ENCODE measurements at regions not wholly inside any gene's neighbourhood (a gene's known extent, or its start where the extent isn't known, plus 50 kb on each side); places are given as distances from the start of the nearest gene placed in this dataset.

- no peaks in the 10 kb centered on the region for H3K9me3 Mint-ChIP-seq (ENCODE audit: low read depth)
- no peak overlapping the region for H3K27ac Mint-ChIP-seq
- H3K36me3 Mint-ChIP-seq: no peaks in the 10 kb centered on the region
- H3K4me1 Mint-ChIP-seq (ENCODE audit: low read depth): no peaks in the 10 kb centered on the region
- H3K27me3 Mint-ChIP-seq: peaks cover 2% of the 10 kb centered on the region
- H3K4me3 Mint-ChIP-seq: no peak overlapping the region
Measured at GRCh38 chr2:13193075-13193474, 476.3 kb downstream of the TRIB2 start.

GRCh38 chr2:13193900-13194299 lies 477.2 kb downstream of the TRIB2 start:
- Mint-ChIP-seq H3K27me3 (peaks cover 2% of the 10 kb centered on the region), H3K9me3 (ENCODE audit: low read depth) (no peaks in the 10 kb centered on the region), H3K4me1 (ENCODE audit: low read depth) (no peaks in the 10 kb centered on the region), H3K4me3 (no peak overlapping the region), H3K27ac (no peak overlapping the region), H3K36me3 (no peaks in the 10 kb centered on the region)

- H3K4me1 Mint-ChIP-seq (ENCODE audit: low read depth): no peaks in the 10 kb centered on the region
- no peaks in the 10 kb centered on the region for H3K36me3 Mint-ChIP-seq
Measured at GRCh38 chr2:13195270-13195669, 478.5 kb downstream of the TRIB2 start.

GRCh38 chr2:13197248-13197647 lies 480.5 kb downstream of the TRIB2 start:
- H3K36me3 Mint-ChIP-seq: no peaks in the 10 kb centered on the region

More at GRCh38 chr2:13195270-13195669, 478.5 kb downstream of the TRIB2 start:
- H3K9me3 Mint-ChIP-seq (ENCODE audit: low read depth): no peaks in the 10 kb centered on the region
- peaks cover 2% of the 10 kb centered on the region for H3K27me3 Mint-ChIP-seq
- H3K27ac Mint-ChIP-seq: no peak overlapping the region
- H3K4me3 Mint-ChIP-seq: no peak overlapping the region

GRCh38 chr2:13201924-13202323 lies 485.2 kb downstream of the TRIB2 start:
- peaks cover 1% of the 10 kb centered on the region for H3K27me3 Mint-ChIP-seq
- no peaks in the 10 kb centered on the region for H3K4me1 Mint-ChIP-seq (ENCODE audit: low read depth)
- H3K4me3 Mint-ChIP-seq: no peak overlapping the region
- H3K9me3 Mint-ChIP-seq (ENCODE audit: low read depth): no peaks in the 10 kb centered on the region
- peaks cover 2% of the 10 kb centered on the region for H3K36me3 Mint-ChIP-seq
- H3K27ac Mint-ChIP-seq: no peak overlapping the region

More at GRCh38 chr2:13197248-13197647, 480.5 kb downstream of the TRIB2 start:
- Mint-ChIP-seq H3K9me3 (ENCODE audit: low read depth) (no peaks in the 10 kb centered on the region), H3K27me3 (peaks cover 1% of the 10 kb centered on the region), H3K27ac (no peak overlapping the region), H3K4me3 (no peak overlapping the region), H3K4me1 (ENCODE audit: low read depth) (no peaks in the 10 kb centered on the region)

GRCh38 chr2:13212115-13212514 lies 495.4 kb downstream of the TRIB2 start:
- Mint-ChIP-seq H3K36me3 (no peaks in the 10 kb centered on the region), H3K27me3 (peaks cover 4% of the 10 kb centered on the region), H3K4me3 (no peak overlapping the region), H3K9me3 (ENCODE audit: low read depth) (peaks cover 2% of the 10 kb centered on the region), H3K27ac (no peak overlapping the region), H3K4me1 (ENCODE audit: low read depth) (no peaks in the 10 kb centered on the region)

- no peak overlapping the region for H3K4me3 Mint-ChIP-seq
- no peak overlapping the region for H3K27ac Mint-ChIP-seq
- no peaks in the 10 kb centered on the region for H3K27me3 Mint-ChIP-seq
- H3K4me1 Mint-ChIP-seq (ENCODE audit: low read depth): no peaks in the 10 kb centered on the region
- H3K9me3 Mint-ChIP-seq (ENCODE audit: low read depth): no peaks in the 10 kb centered on the region
- H3K36me3 Mint-ChIP-seq: no peaks in the 10 kb centered on the region
Measured at GRCh38 chr2:13218205-13218604, 501.5 kb downstream of the TRIB2 start.

GRCh38 chr2:13227578-13227977 lies 510.8 kb downstream of the TRIB2 start:
- Mint-ChIP-seq H3K9me3 (ENCODE audit: low read depth) (no peaks in the 10 kb centered on the region), H3K4me3 (no peak overlapping the region)

GRCh38 chr2:13230221-13230620 lies 513.5 kb downstream of the TRIB2 start:
- Mint-ChIP-seq H3K27ac (no peak overlapping the region), H3K9me3 (ENCODE audit: low read depth) (no peaks in the 10 kb centered on the region), H3K36me3 (no peaks in the 10 kb centered on the region)

More at GRCh38 chr2:13227578-13227977, 510.8 kb downstream of the TRIB2 start:
- Mint-ChIP-seq H3K36me3 (no peaks in the 10 kb centered on the region), H3K4me1 (ENCODE audit: low read depth) (no peaks in the 10 kb centered on the region), H3K27me3 (peaks cover 3% of the 10 kb centered on the region), H3K27ac (no peak overlapping the region)

GRCh38 chr2:13240061-13240460 lies 523.3 kb downstream of the TRIB2 start:
- Mint-ChIP-seq H3K4me1 (ENCODE audit: low read depth) (no peaks in the 10 kb centered on the region), H3K27ac (no peak overlapping the region), H3K4me3 (no peak overlapping the region), H3K27me3 (peaks cover 1% of the 10 kb centered on the region), H3K9me3 (ENCODE audit: low read depth) (no peaks in the 10 kb centered on the region), H3K36me3 (no peaks in the 10 kb centered on the region)

More at GRCh38 chr2:13230221-13230620, 513.5 kb downstream of the TRIB2 start:
- Mint-ChIP-seq H3K4me3 (no peak overlapping the region), H3K27me3 (peaks cover 3% of the 10 kb centered on the region), H3K4me1 (ENCODE audit: low read depth) (no peaks in the 10 kb centered on the region)

GRCh38 chr2:13240789-13241487 lies 524.2 kb downstream of the TRIB2 start:
- Mint-ChIP-seq H3K4me3 (no peak overlapping the region), H3K27me3 (peaks cover 1% of the 10 kb centered on the region), H3K4me1 (ENCODE audit: low read depth) (no peaks in the 10 kb centered on the region), H3K27ac (no peak overlapping the region), H3K9me3 (ENCODE audit: low read depth) (no peaks in the 10 kb centered on the region), H3K36me3 (no peaks in the 10 kb centered on the region)

GRCh38 chr2:13252615-13253014 lies 535.9 kb downstream of the TRIB2 start:
- Mint-ChIP-seq H3K27me3 (peaks cover 7% of the 10 kb centered on the region), H3K36me3 (no peaks in the 10 kb centered on the region), H3K9me3 (ENCODE audit: low read depth) (no peaks in the 10 kb centered on the region), H3K27ac (no peak overlapping the region), H3K4me1 (ENCODE audit: low read depth) (no peaks in the 10 kb centered on the region), H3K4me3 (no peak overlapping the region)

GRCh38 chr2:13255485-13255884 lies 538.7 kb downstream of the TRIB2 start:
- Mint-ChIP-seq H3K4me1 (ENCODE audit: low read depth) (no peaks in the 10 kb centered on the region), H3K9me3 (ENCODE audit: low read depth) (peaks cover 6% of the 10 kb centered on the region), H3K27ac (no peak overlapping the region), H3K4me3 (no peak overlapping the region), H3K36me3 (no peaks in the 10 kb centered on the region), H3K27me3 (peaks cover 10% of the 10 kb centered on the region)

GRCh38 chr2:13260402-13260801 lies 543.7 kb downstream of the TRIB2 start:
- H3K27me3 Mint-ChIP-seq: peaks cover 3% of the 10 kb centered on the region
- H3K36me3 Mint-ChIP-seq: no peaks in the 10 kb centered on the region
- no peaks in the 10 kb centered on the region for H3K4me1 Mint-ChIP-seq (ENCODE audit: low read depth)
- no peak overlapping the region for H3K27ac Mint-ChIP-seq
- no peak overlapping the region for H3K4me3 Mint-ChIP-seq
- H3K9me3 Mint-ChIP-seq (ENCODE audit: low read depth): peaks cover 6% of the 10 kb centered on the region

GRCh38 chr2:13266166-13266565 lies 549.4 kb downstream of the TRIB2 start:
- no peaks in the 10 kb centered on the region for H3K27me3 Mint-ChIP-seq
- no peak overlapping the region for H3K4me3 Mint-ChIP-seq
- H3K36me3 Mint-ChIP-seq: no peaks in the 10 kb centered on the region
- H3K9me3 Mint-ChIP-seq (ENCODE audit: low read depth): no peaks in the 10 kb centered on the region
- H3K27ac Mint-ChIP-seq: no peak overlapping the region
- no peaks in the 10 kb centered on the region for H3K4me1 Mint-ChIP-seq (ENCODE audit: low read depth)

- Mint-ChIP-seq H3K36me3 (no peaks in the 10 kb centered on the region), H3K27ac (no peak overlapping the region), H3K27me3 (no peaks in the 10 kb centered on the region), H3K4me1 (ENCODE audit: low read depth) (no peaks in the 10 kb centered on the region), H3K9me3 (ENCODE audit: low read depth) (peaks cover 4% of the 10 kb centered on the region), H3K4me3 (no peak overlapping the region)
Measured at GRCh38 chr2:13284688-13285087, 568.0 kb downstream of the TRIB2 start.

Measured in activated naive CD8-positive, alpha-beta T cell (primary cell).